KMS-11 (cell line): ENCODE measurements at regions not wholly inside any gene's neighbourhood (a gene's known extent, or its start where the extent isn't known, plus 50 kb on each side); places are given as distances from the start of the nearest gene placed in this dataset.

ENCODE experiments used
- H2AFZ ChIP-seq: fragments of 200-600 bp; sonication (generic); 2 replicates; pipeline ENCODE4 v1.6.1; 2016; ENCODE audit warnings: antibody characterized with exemption, mixed run types, low read depth
- H3K27ac ChIP-seq: fragments of 200-600 bp; sonication (generic); 2 replicates; pipeline ENCODE4 v1.6.1; 2016; ENCODE audit warnings: mild to moderate bottlenecking, mixed run types
- H3K27me3 ChIP-seq: fragments of 200-600 bp; sonication (generic); 2 replicates; pipeline ENCODE4 v1.6.1; 2017; ENCODE audit warnings: mild to moderate bottlenecking, low read depth, mixed run types, moderate library complexity; ENCODE audit not compliant: insufficient read depth
- H3K36me3 ChIP-seq: fragments of 200-600 bp; sonication (generic); 2 replicates; pipeline ENCODE4 v1.6.1; 2017; ENCODE audit warnings: mild to moderate bottlenecking, mixed run types; ENCODE audit not compliant: insufficient read depth
- H3K4me1 ChIP-seq: fragments of 200-600 bp; sonication (generic); 2 replicates; pipeline ENCODE4 v1.6.1; 2016; ENCODE audit warnings: mild to moderate bottlenecking, low read depth, mixed run types; ENCODE audit not compliant: poor library complexity, severe bottlenecking
- H3K4me2 ChIP-seq: fragments of 200-600 bp; sonication (generic); 2 replicates; pipeline ENCODE4 v1.7.0; 2016; ENCODE audit warnings: mild to moderate bottlenecking, mixed run types
- H3K4me3 ChIP-seq: fragments of 200-600 bp; sonication (generic); IDR thresholded peaks from 2 replicates; pipeline ENCODE4 v1.6.1; 2017; ENCODE audit warnings: low read depth, low read length, mixed read lengths; ENCODE audit not compliant: insufficient read depth
- H3K79me2 ChIP-seq: fragments of 200-600 bp; sonication (generic); 2 replicates; pipeline ENCODE4 v1.6.1; 2016; ENCODE audit warnings: low read depth, mixed run types; ENCODE audit not compliant: insufficient read depth
- H3K9ac ChIP-seq: fragments of 200-600 bp; sonication (generic); 2 replicates; pipeline ENCODE4 v1.6.1; 2016; ENCODE audit warnings: mild to moderate bottlenecking, mixed run types
- H4K20me1 ChIP-seq: fragments of 200-600 bp; sonication (generic); 2 replicates; pipeline ENCODE4 v1.6.1; 2016; ENCODE audit warnings: mild to moderate bottlenecking, mixed run types; ENCODE audit not compliant: insufficient read depth
- TF ChIP-seq, protein P1 (sequence below): fragments of 200-600 bp; sonication (generic); conservative IDR thresholded peaks from 2 replicates; pipeline ENCODE4 v1.6.1; 2017; ENCODE audit warnings: low read depth, mild to moderate bottlenecking, antibody characterized with exemption, low read length, moderate library complexity, mixed read lengths

DNA sequence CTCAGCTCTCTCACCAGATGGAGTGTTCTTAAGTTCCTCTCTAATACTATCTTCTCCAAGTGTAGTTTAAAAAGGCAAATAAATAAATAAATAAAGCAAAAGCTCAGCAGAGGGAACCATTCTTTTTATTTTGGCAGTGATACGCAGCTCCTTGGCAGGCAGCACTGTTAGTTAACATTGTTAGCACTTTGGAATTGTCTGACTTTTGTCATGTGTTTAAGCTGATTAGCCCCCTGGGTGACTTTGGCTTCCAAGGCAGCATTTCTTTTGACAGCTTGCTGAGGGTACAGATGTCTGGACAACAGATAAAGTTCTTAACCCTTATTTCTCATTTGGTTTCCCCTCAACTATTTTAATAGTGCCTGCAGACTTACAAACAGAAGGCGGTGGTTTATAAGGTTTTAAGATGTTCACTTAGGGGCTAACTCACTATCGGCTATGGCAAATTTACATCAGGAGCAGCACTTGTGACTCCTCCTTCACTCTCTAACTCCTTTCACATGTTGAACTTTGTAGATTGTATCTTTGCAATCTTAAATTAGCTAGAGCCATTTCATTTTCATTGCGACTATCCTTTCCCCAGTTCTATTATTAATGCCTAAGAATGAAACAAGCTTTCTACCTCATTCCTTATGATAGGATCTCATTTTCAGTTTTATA, 213.4 kb downstream of the ZBBX start:
- Histone ChIP-seq H3K27ac (no peak overlapping the region), H3K36me3 (no peaks in the 10 kb centered on the region), H3K4me2 (no peak overlapping the region), H2AFZ (no peak overlapping the region), H3K4me3 (no peak overlapping the region), H3K9ac (no peak overlapping the region), H3K4me1 (no peaks in the 10 kb centered on the region), H3K27me3 (no peaks in the 10 kb centered on the region), H3K79me2 (no peaks in the 10 kb centered on the region), H4K20me1 (no peaks in the 10 kb centered on the region)
- TF ChIP-seq, protein P1, sequence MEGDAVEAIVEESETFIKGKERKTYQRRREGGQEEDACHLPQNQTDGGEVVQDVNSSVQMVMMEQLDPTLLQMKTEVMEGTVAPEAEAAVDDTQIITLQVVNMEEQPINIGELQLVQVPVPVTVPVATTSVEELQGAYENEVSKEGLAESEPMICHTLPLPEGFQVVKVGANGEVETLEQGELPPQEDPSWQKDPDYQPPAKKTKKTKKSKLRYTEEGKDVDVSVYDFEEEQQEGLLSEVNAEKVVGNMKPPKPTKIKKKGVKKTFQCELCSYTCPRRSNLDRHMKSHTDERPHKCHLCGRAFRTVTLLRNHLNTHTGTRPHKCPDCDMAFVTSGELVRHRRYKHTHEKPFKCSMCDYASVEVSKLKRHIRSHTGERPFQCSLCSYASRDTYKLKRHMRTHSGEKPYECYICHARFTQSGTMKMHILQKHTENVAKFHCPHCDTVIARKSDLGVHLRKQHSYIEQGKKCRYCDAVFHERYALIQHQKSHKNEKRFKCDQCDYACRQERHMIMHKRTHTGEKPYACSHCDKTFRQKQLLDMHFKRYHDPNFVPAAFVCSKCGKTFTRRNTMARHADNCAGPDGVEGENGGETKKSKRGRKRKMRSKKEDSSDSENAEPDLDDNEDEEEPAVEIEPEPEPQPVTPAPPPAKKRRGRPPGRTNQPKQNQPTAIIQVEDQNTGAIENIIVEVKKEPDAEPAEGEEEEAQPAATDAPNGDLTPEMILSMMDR: no peak

DNA sequence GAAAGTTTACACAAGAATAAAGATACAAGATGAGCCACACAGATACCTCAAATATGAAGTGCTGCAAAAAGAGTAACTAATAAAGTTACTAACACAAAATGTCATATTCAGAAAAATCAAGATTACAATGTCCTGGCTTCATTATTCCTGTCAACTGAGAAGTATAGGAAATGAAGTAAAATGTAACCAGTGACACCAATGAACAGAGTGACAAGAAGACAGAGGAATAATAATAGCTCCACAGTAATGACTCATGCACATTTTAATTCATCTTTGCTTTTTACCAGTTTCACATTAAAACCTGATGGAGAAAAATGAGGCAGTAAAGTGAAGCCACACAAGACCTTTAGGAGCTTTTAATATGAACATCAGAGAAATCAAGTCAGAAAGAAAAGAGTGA, 214.1 kb downstream of the ZBBX start:
- Histone ChIP-seq H3K4me3 (no peak overlapping the region), H3K27ac (no peak overlapping the region), H3K4me2 (no peak overlapping the region), H4K20me1 (no peaks in the 10 kb centered on the region), H3K36me3 (no peaks in the 10 kb centered on the region), H3K9ac (no peak overlapping the region), H2AFZ (no peak overlapping the region), H3K79me2 (no peaks in the 10 kb centered on the region), H3K27me3 (no peaks in the 10 kb centered on the region), H3K4me1 (no peaks in the 10 kb centered on the region)
- TF ChIP-seq, protein P1: no peak

DNA sequence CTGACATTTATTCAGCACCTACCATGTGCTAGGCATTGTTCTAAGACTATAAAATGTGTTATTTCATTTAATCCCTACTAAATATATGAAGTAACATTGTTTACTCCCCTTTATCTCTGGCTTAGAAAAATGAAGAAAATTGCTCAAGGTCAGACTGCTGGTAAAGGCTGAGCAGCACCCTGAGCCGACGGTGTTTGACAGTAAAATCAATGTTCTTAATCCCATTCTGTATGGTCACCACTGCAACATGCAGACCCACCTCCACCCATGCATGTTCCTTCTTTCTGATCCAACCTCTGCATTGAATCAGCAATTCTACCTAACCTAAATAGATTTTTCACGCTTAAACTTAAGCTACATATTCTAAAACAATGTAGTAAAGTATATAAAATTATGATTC, 216.5 kb downstream of the ZBBX start:
- no peaks in the 10 kb centered on the region for H4K20me1 ChIP-seq
- H3K27ac ChIP-seq: no peak overlapping the region
- H3K27me3 ChIP-seq: no peaks in the 10 kb centered on the region
- no peak overlapping the region for H3K4me3 ChIP-seq
- no peak overlapping the region for H2AFZ ChIP-seq
- TF ChIP-seq, protein P1: no peak
- no peaks in the 10 kb centered on the region for H3K36me3 ChIP-seq
- no peak overlapping the region for H3K4me2 ChIP-seq
- H3K79me2 ChIP-seq: no peaks in the 10 kb centered on the region
- no peak overlapping the region for H3K9ac ChIP-seq
- no peaks in the 10 kb centered on the region for H3K4me1 ChIP-seq

DNA sequence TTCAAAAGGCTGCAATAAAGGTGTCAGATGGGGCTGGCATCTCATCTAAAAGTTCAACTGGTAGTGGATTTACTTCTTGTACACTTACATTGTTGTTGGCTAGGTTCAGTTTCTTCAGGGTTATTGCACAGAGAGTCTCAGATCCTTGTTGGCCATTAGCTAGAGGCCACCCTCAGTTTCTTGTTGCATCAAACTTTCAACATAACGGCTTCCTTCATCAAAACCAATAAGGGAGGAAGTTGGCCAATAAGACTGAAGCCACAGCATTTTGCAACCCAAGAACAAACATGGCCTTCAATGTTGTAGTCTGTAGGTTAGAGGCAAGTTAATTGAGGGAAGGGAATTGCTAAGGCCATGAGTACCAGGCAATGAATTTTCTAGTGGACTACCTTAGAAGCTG, 218.0 kb downstream of the ZBBX start:
- Histone ChIP-seq H4K20me1 (no peaks in the 10 kb centered on the region), H3K36me3 (no peaks in the 10 kb centered on the region), H2AFZ (no peak overlapping the region), H3K4me1 (no peaks in the 10 kb centered on the region), H3K79me2 (no peaks in the 10 kb centered on the region), H3K27ac (no peak overlapping the region), H3K4me2 (no peak overlapping the region), H3K27me3 (no peaks in the 10 kb centered on the region), H3K4me3 (no peak overlapping the region), H3K9ac (no peak overlapping the region)
- TF ChIP-seq, protein P1: no peak
